ENCODE measurements at regions not wholly inside any gene's neighbourhood (a gene's known extent, or its start where the extent isn't known, plus 50 kb on each side); places are given as distances from the start of the nearest gene placed in this dataset.

DNA sequence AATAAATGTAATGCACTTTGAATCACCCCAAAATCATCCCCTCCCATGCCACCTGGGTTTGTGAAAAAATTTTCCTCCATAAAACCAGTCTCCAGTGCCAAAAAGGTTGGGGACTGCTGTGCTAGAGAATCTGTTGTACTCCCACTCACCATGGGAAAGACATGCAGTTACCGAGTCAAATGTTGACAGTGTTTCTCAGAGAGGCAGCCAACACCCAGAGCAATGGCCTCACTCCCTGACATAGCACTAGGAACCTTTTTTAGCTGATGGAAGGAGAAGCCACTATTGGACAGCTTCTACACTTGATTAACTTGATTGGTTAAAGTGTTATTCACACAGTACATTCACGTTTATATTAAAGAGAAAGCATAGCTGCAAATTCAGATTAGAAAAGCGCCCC, 59.8 kb upstream of the MANEA start:
- TF ChIP-seq, protein P1, sequence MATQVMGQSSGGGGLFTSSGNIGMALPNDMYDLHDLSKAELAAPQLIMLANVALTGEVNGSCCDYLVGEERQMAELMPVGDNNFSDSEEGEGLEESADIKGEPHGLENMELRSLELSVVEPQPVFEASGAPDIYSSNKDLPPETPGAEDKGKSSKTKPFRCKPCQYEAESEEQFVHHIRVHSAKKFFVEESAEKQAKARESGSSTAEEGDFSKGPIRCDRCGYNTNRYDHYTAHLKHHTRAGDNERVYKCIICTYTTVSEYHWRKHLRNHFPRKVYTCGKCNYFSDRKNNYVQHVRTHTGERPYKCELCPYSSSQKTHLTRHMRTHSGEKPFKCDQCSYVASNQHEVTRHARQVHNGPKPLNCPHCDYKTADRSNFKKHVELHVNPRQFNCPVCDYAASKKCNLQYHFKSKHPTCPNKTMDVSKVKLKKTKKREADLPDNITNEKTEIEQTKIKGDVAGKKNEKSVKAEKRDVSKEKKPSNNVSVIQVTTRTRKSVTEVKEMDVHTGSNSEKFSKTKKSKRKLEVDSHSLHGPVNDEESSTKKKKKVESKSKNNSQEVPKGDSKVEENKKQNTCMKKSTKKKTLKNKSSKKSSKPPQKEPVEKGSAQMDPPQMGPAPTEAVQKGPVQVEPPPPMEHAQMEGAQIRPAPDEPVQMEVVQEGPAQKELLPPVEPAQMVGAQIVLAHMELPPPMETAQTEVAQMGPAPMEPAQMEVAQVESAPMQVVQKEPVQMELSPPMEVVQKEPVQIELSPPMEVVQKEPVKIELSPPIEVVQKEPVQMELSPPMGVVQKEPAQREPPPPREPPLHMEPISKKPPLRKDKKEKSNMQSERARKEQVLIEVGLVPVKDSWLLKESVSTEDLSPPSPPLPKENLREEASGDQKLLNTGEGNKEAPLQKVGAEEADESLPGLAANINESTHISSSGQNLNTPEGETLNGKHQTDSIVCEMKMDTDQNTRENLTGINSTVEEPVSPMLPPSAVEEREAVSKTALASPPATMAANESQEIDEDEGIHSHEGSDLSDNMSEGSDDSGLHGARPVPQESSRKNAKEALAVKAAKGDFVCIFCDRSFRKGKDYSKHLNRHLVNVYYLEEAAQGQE (IDR thresholded peaks at IDR 0.05; ENCODE audit: insufficient read depth in 1 of 2, low read depth in 2 of 2, low read length in 2 of 2) = no peak
- TF ChIP-seq POLR2AphosphoS5 (IDR thresholded peaks at IDR 0.05; ENCODE audit: low read depth, low read length) (no peak), SIN3A (IDR thresholded peaks at IDR 0.05; ENCODE audit: borderline replicate concordance, insufficient read depth, low read length) (no peak)
